ENCODE measurements at regions not wholly inside any gene's neighbourhood (a gene's known extent, or its start where the extent isn't known, plus 50 kb on each side); places are given as distances from the start of the nearest gene placed in this dataset.
"Not testable (repeated sequence)": the region's sequence is repeated elsewhere in the genome, so short reads cannot be mapped to it uniquely, and the experiment has no call there.

DNA sequence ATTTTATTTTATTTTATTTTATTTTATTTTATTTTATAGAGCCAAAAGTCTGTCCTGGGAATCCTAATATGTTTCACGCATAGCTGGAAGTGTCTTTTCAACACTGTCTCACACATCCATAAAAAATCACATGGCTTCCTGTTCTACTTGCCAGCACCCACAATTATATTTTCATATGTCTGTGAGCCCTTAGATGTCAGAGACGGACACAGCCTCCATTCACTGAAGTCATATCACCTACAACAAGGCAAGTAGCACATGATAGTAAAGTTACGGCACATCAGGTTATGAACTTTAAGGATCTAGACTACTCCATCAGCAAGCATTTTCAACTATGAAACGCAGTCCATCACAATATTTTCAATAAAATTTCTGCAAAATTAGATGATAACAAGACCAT lies 168.4 kb downstream of the ZIC4 start:
- DNase-seq, result no peak

DNA sequence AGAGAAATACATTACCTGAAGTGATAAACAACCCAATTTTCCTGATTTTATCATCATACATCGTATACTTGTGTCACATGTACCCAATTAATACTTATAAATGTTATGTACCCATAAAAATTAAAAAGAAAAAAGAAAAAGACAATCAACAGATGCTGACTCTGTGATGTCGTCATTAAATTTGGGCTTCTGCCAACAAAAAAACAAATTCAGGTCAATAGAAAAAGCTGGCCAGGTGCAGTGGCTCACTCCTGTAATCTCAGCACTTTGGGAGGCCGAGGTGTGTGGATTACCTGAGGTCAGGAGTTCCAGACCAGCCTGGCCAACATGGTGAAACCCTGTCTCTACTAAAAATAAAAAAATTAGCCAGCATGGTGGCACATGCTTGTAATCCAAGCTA lies 174.4 kb downstream of the ZIC4 start:
- DNase-seq, result not testable (repeated sequence)

DNA sequence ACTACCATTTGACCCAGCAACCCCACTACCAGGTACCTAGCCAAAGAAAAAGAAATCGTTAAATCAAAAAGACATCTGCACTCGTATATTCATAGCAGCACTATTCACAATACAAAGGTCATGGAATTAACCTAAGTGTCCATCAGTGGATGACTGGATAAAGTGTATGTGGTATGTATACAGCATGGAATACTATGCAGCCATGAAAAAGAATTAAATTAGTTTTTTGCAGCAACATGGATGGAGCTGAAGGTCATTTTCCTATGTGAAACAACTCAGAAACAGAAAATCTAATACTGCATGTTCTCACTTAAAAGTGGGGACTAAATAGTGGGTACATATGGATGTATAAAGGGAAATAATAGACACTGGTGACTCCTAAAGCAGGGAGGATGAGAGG lies 175.2 kb downstream of the ZIC4 start:
- DNase-seq, result no peak

DNA sequence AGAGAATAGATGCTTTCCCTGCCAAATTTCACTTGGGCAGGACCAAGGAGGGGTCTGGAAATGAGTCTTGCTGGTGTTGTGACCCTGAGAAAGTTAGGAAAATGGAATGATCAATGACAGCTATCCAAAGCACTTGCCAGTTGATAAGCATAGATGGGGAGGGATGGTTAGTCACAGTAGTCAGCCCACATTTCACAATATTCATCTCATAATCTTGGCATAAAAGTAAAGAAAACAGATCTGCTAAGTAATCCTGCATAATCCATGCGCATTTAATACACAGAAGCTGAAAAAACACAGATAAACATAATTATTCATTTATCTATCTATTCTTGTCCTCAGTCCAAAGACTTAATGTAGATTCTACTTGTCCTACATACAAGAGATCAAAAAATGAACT lies 184.1 kb downstream of the ZIC4 start:
- DNase-seq, result no peak

DNA sequence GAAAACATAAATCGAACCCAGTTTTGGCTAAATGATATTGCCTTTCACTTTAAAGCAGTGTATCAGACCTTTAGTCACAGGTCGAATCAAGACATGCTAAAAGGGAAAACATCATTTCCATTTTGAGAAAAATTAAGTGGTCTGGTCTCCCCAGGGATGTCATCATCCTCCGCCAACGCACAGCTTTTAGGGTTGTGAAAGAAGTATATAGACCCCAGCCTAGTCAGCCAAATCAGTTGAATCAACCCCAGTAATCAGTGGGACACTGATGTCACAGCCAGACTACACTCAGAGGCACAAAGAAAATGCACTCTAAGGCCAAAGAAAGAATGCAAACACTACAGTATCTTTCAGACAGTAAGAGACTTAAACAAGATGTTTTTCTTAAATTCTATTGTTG lies 187.4 kb downstream of the ZIC4 start:
- DNase-seq, result no peak

DNA sequence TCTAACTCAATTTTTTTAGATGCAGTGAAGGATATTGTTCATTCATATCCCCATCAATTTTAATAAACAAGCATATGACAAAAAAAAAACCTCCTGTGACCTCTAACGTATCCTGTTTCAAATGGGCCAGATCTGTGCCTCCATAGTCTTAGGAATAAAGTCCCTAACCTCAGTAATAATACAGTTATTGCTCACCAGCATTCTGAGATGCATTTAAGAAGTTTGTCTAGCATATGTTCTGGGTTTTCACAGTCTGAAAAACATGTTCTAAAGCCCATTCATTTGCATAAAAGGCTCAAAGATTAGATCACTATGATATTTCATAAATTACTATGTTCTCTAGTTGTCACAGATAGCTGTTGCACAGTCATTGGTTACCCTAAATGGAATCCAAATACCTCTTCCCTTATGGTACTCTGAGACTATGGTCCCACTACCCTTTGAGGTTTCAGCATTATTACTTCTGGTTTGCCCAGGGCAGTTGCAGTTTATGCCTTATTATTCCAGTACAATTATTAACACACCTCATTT lies 190.1 kb downstream of the ZIC4 start:
- no peak for DNase-seq

DNA sequence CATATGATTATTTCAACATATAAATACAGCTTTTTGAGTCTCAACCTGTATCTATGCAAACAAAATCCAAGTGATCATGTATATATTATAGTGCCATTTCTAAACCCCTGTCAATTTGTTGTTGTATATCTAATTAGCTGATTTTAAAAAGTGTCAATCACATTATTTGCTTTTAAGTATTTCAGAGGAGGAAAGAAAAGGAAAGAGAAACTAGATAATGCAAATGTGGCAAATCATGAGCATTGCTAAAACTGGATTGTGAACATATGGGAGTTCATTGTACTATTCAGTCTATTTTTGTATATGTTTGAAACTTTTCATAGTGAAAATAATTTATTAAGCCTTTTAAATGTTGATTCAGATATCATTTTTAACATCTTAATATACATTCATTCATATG lies 190.7 kb downstream of the ZIC4 start:
- DNase-seq, result no peak

DNA sequence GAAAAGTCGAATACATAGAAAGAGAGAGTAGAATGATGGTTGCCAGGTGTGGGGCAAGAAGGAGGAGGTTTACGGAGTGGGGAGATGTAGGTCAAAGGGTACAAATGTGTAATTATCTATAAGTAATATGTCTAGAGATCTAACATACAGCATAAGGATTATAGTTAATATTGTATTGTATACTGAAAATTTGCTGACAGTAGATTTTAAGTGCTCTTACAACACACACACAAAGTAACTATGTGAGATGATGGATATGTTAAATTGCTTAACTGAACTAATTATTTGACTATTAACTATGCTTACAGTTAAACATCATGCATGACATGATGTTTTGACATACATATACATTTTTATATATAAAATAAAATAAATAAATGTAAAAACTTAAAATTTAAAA lies 192.7 kb downstream of the ZIC4 start:
- no peak for DNase-seq

DNA sequence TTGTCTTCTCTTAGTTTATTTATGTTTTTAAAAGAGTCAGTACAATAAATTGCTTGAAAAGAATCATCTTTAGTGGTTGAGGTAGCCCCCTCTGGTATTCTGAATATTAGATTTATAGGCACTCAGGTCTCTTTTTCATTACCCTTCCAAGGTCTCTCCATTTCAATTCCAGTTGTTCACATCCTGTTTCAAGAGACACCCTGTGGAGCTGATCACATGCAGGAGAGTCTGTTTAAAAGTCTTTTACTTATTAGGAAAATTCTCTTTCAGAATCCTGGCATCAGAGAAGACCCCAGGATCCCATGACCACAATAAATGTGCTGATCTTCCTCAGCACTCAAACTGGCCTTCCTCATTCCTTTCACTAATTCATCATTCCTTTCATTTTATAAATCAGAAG lies 195.7 kb downstream of the ZIC4 start:
- no peak for DNase-seq

DNA sequence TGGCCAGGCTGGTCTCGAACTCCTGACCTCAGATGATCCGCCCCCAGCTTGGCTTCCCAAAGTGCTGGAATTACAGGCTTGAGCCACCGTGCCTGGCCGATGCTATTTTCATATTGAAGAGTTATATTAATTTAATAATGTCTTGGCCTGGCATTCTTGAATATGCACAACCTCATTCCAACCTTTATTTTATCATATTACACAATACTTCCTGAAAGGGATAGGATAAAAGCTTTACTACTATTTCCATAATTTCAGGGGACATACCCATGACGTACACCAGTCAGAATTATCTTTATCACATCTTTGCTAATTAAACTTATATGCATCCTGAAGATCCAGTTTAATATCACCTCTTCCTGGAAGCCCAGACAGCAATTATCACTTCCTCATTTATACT lies 205.3 kb downstream of the ZIC4 start:
- DNase-seq, result no peak

DNA sequence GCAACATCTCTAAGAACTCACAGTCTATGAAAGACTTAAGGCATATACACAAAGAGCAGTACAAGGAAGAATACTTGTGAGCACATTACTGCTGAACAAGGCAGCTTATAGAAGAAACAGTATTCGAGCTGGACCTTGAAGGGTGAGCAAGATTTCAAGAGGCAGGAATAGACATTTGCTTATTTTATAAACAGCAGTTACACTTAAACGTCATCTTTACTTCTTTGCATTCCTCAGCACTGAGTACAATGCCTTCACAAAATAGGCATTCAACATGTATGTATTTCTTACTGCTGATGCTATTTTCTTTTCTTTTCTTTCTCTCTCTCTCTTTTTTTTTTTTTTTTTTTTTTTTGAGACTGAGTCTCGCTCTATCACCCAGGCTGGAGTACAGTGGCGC lies 205.8 kb downstream of the ZIC4 start:
- no peak for DNase-seq

DNA sequence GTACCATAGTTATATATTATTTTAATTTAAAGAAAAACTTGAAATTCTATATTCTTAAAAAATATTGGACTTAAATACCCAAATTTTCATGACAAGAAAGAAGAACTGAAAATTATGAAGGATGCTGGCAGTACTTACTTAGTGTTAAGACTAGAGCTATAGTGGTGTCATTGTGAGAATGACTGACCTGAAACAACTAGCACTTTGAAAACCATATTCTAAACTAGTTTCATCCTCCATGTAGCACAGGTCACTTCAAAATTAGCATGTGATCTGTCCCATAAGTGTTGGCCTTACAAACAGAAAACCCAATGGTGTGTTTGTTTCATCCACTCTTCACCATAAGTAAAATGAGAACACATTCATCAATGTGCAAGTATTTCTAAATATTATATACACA lies 208.6 kb downstream of the ZIC4 start:
- no peak for DNase-seq

DNA sequence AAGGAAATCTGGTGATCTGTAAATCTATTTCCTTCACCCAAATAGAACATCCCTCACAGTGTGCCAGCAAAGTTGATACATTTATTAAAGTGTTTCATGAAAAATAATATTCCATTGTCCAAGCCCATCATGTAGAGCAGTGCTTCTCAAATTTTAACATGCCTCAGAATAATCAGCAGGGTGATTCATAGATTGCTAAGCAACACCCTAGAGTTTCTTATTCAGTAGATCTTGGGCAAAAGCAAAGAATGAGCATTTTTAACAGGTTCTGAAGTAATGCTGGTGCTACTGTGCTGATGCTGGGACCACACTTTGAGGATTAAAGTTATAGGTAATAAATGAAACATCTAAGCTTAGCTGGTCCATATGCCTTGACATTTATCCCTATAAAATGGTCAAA lies 210.5 kb downstream of the ZIC4 start:
- DNase-seq, result no peak

DNA sequence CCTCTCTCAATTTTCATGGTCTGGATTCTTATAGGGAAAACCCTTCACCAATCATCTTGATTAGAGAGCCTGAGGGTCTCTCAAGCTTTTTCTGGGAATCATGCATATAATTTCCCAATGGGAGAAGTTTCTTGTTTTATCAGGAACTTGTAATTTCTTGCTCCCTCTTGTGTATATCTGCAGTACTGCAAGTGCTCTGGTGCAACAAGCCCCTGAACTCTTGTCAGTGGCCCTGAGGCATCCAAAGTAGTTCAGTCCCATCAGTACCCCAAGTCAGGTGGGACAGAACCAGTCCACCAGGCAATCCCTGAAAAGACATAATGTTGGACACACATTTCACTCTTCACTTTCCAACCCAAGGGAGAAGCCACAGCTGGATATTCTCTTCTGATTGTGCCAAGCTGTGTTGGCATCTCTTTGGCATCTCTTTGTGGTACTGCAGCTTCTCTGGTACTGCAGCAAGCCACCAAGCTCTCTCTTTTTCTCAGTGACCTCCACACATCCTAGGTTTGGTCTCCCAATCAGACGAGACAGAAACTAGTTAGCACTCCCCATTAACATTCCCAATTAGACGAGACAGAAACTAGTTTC lies 214.5 kb downstream of the ZIC4 start:
- peak; percentile 28 for DNase-seq

DNA sequence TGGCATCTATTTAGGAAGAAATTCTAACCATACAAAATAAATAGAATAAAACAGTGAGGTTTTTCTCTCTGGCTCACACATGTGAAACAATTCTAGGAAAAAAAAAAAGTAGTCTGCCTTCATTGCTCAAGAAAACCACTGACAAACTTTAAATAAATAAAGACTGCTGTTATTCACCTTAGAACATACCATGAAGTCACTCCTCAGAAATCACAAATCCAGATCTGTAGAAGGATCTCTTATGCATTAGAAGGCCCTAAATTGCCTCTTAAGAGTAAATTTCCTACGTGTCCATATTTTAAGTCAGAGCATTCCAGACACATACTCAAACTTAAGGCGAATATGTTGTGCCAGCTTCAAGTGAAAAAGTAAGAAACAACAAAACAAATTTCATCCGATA lies 217.3 kb downstream of the ZIC4 start:
- no peak for DNase-seq

DNA sequence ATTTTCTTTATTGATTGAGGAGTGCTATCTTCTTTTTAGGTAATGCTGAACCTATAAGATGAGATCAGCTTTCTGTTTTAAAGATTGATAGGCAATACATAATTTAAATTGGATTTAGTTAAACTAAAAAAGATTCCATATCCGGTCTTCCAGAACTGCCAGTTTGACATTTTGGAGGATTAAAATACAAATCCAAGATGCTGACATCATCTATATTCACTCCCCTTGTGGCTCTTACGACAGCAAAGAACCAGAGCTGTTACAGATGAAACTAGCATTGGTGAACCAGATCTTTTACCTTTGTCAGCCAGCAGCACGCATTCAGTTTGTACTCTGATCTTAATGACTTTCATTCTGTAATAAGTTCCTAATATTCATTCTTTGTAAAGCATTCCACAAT lies 218.7 kb downstream of the ZIC4 start:
- DNase-seq, result no peak

DNA sequence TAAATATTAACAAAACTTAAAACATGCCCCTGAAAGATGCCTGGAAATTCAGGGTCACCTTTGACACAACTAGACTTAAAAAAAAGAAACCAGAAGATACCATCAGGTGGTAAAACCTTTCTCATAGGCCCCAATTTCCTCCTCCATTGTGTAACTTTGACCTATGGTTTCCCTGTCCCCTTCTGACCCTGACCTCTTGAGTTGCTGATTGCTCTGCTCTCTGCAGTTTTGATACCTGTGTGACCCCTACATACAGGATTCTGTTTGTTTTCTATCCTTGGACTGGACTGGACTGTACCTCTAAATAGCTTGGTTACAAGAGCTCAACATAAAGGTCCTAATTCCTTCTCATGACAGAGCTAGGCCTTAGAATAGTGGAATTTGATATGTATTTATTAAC lies 220.6 kb downstream of the ZIC4 start:
- DNase-seq, result no peak

DNA sequence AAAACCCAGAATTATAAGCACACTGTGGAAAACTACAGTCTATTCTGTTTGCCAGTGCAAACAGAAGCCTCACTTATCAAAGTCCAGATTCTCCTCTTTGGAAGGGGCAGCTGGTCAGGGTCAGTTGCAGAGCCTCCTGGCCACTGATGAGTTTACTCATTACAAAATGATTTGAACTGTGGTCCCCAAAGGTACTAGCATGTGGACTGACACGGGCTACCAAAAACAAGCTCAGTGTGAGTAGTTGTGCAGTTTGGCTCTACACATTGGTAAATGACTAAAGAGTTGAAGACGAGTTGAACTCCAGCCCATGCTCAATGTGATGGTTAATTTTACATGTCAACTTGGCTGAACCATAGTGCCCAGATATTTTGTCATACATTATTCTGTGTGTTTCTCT lies 221.5 kb downstream of the ZIC4 start:
- DNase-seq, result no peak

DNA sequence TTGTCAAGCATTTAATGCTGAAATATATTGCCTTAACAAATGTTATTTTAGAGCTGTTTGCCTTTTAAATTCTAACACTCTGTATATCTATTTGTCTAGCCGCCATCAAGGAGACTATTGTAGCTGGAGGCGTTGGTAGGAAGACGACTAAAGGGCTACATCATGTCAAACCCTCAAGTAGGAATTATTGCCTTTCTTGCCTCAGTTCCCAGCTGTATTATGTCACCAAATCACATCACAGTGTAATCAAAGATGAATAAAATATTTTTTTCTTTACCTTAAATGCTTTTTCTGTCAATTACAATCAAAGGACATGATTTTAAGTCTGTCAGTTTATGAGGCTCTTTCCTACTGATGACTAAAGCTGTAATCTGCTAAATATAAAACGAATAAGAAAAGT lies 233.1 kb downstream of the ZIC4 start:
- no peak for DNase-seq

DNA sequence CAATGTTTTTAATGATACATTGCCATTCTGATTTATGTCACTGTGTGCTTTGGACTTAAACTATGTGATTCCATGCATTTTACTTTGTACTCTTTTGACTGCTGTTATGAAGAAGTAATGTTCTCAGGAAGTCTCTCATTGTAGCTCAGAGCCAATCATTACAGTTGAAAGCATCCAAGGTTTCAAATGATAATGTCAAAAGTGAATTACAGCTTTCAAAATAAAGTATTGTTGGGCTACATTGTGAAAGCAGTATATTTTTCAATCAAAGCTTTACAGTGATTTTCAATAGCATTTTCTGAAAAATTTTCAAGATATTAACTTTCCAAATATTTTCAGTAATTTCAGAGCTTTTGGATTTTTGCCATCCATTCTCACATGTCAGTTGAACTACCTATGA lies 243.6 kb downstream of the ZIC4 start:
- no peak for DNase-seq

DNA sequence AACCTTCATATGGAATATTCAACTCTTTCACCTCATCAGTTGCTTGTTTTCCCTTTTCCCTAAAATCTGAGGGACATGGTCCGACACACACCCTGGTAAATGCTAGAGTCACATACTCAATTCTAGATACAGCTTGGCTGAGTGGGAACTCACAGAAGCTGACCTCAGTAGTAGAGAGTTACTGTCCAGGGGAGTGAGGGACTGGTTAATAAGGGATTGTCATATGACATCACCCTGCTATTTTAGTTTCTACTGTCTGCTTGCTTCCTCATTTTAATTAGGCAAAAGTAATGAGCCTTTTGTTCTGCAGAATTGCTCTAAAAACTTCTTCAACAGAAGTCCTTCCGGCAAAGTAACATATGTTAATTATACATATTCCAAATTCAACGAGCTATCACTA lies 244.5 kb downstream of the ZIC4 start:
- no peak for DNase-seq

DNA sequence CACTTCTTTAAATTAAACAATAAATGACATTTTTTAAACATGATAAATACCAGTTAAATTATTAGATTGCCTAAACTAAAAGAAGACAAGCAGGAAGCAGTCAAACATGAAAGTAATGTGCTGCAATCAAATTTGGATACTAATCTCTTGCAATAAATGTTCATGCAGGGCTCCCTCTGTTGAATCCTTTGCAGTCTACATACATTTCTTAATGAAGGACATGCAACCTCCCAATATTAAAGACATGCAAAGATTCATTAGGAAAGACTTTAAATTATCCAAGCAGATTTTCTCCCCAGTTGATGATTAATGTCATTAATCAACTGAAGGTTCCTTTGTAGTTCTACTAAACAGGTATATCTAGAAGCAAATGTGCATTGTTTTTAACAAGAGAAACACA lies 245.4 kb downstream of the ZIC4 start:
- DNase-seq, result no peak

DNA sequence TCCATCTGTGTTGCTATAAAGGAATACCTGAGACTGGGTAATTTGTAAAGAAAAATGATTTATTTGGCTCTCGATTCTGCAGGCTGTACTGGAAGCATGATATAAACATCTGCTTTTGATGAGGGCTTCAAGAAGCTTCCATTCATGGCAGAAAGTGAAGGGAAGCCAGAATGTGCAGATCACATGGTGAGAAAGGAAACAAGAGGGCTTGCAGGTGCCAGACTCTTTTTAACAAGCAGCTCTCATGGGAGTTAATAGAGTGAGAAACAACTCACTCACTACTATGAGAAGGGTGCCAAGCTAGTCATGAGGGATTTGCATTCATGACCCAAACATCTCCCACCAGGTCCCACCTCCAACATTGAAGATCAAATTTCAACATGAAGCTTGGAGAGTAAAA lies 247.2 kb downstream of the ZIC4 start:
- no peak for DNase-seq

DNA sequence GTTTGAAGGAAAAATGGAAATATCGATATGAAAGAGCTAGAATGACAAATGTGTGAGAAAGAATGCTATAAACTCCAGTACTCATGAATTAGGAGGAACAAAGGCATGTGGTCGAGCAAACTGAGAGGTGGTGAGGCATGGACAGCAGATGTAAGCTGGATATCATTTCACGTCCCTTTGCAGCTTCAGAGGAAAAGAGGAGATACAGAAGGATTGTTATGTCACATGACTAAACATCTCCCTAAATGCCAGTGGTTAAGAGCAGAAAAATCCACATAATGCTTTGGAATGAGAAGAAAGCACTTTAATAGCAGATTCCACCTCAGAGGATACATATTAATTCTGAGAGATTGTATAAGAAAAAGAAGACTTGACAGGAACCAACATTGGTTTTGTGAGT lies 248.7 kb downstream of the ZIC4 start:
- DNase-seq, result no peak

DNA sequence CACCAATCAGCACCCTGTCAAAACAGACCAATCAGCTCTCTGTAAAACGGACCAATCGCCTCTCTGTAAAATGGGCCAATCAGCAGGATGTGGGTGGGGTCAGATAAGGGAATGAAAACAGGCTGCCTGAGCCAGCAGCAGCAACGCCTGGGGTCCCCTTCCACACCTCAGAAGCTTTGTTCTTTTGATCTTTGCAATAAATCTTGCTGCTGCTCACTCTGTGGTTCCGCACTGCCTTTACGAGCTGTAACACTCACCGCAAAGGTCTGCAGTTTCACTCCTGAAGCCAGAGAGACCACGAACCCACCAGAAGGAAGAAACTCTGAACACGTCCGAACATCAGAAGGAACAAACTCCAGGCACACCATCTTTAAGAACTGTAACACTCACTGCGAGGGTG lies 251.4 kb downstream of the ZIC4 start:
- DNase-seq, result not testable (repeated sequence)
